Neural cell (in vitro differentiated cells): ENCODE measurements at regions not wholly inside any gene's neighbourhood (a gene's known extent, or its start where the extent isn't known, plus 50 kb on each side); places are given as distances from the start of the nearest gene placed in this dataset.

Experiments used
- CTCF ChIP-seq: fragments of 450-650 bp; IDR thresholded peaks from 2 replicates; pipeline ENCODE4 v1.5.1; 2014; ENCODE audit warnings: antibody characterized with exemption, mild to moderate bottlenecking, moderate library complexity; ENCODE audit not compliant: poor library complexity, severe bottlenecking
- EP300 ChIP-seq: fragments of 450-650 bp; conservative IDR thresholded peaks from 2 replicates; pipeline ENCODE4 v1.6.1; 2014; ENCODE audit warnings: antibody characterized with exemption, mild to moderate bottlenecking, moderate library complexity; ENCODE audit not compliant: poor library complexity, severe bottlenecking
- POLR2AphosphoS5 ChIP-seq: IDR thresholded peaks from 2 replicates; pipeline ENCODE4 v1.6.1; 2012
- TAF1 ChIP-seq: IDR thresholded peaks from 2 replicates; pipeline ENCODE4 v1.6.1; 2012; ENCODE audit warnings: low read depth

- TF ChIP-seq CTCF (no peak), POLR2AphosphoS5 (no peak), TAF1 (no peak), EP300 (no peak)
Observed at GRCh38 chr5:113806904-113807303, 293.4 kb downstream of the YTHDC2 start.
